ENCODE measurements at regions not wholly inside any gene's neighbourhood (a gene's known extent, or its start where the extent isn't known, plus 50 kb on each side); places are given as distances from the start of the nearest gene placed in this dataset.

DNA sequence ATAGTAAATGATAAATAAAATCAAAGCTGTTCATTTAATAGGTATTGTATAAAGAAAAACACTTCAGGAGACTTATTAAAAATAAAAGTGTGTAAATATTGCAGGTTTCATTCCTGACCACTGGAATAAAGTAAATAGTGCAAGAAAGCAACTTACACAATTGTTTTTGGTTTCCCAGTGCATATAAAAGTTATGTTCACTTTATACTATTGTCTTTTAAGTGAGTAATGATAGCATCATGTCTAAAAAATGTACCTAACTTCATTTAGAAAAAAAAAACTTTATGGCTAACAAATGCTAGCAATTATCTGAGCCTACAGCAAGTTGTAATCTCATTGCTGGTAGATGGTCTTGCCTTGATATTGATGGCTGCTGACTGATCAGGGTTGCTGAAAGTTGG, 726.6 kb upstream of the POU3F2 start:
- Histone ChIP-seq H3K27ac (no peak overlapping the region), H3K36me3 (no peaks in the 10 kb centered on the region), H3K27me3 (replicated peaks; ENCODE audit: insufficient read depth) (no peaks in the 10 kb centered on the region), H3K4me3 (no peak overlapping the region), H3K4me1 (ENCODE audit: control insufficient read depth in 1 of 2, low read depth in 2 of 2) (no peaks in the 10 kb centered on the region), H3K9me3 (no peaks in the 10 kb centered on the region)
- ATAC-seq (ENCODE audit: insufficient number of reproducible peaks, low FRiP score, low read depth) (no peak), DNase-seq (ENCODE audit: low spot score) (no peak)
- no peak for TF ChIP-seq CTCF (IDR thresholded peaks at IDR 0.05)

GRCh38 chr6:98116455-98116854, 717.9 kb upstream of the POU3F2 start:
- no peak for TF ChIP-seq CTCF (IDR thresholded peaks at IDR 0.05)
- DNase-seq (ENCODE audit: low spot score), result no peak
- H3K4me1 ChIP-seq (ENCODE audit: control insufficient read depth in 1 of 2, low read depth in 2 of 2), result no peaks in the 10 kb centered on the region
- H3K27ac ChIP-seq, result no peak overlapping the region
- no peak overlapping the region for H3K4me3 ChIP-seq
- H3K9me3 ChIP-seq, result no peaks in the 10 kb centered on the region
- H3K27me3 ChIP-seq (replicated peaks; ENCODE audit: insufficient read depth), result no peaks in the 10 kb centered on the region
- ATAC-seq (ENCODE audit: insufficient number of reproducible peaks, low FRiP score, low read depth), result no peak
- no peaks in the 10 kb centered on the region for H3K36me3 ChIP-seq

DNA sequence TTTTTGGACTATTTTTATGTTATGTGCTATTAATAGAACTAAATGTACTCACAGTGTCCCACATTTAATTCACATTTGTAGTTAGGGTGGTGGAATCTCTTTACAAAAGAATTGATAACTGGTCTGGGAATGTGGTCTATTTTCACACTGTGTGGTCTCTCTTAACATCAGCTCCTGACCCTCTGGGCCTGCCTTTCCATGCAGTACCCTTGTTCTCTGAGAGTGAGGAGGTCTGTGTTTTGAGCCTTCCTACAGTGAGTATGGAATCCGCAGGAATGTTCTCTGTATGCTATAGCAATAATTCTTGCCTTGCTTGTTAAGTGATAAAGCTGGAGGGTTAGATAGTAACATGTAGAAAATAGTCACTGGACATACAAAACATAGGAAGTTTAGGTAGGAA, 717.3 kb upstream of the POU3F2 start:
- ATAC-seq (ENCODE audit: insufficient number of reproducible peaks, low FRiP score, low read depth), result no peak
- DNase-seq (ENCODE audit: low spot score), result no peak
- H3K36me3 ChIP-seq, result no peaks in the 10 kb centered on the region
- H3K27ac ChIP-seq, result no peak overlapping the region
- H3K9me3 ChIP-seq, result no peaks in the 10 kb centered on the region
- H3K4me1 ChIP-seq (ENCODE audit: control insufficient read depth in 1 of 2, low read depth in 2 of 2), result no peaks in the 10 kb centered on the region
- H3K4me3 ChIP-seq, result no peak overlapping the region
- no peak for TF ChIP-seq CTCF (IDR thresholded peaks at IDR 0.05)
- no peaks in the 10 kb centered on the region for H3K27me3 ChIP-seq (replicated peaks; ENCODE audit: insufficient read depth)

- Histone ChIP-seq H3K4me1 (ENCODE audit: control insufficient read depth in 1 of 2, low read depth in 2 of 2) (no peaks in the 10 kb centered on the region), H3K4me3 (no peak overlapping the region), H3K36me3 (no peaks in the 10 kb centered on the region), H3K27me3 (replicated peaks; ENCODE audit: insufficient read depth) (no peaks in the 10 kb centered on the region), H3K27ac (no peak overlapping the region), H3K9me3 (no peaks in the 10 kb centered on the region)
- ATAC-seq (ENCODE audit: insufficient number of reproducible peaks, low FRiP score, low read depth) (no peak), DNase-seq (ENCODE audit: low spot score) (no peak)
- no peak for TF ChIP-seq CTCF (IDR thresholded peaks at IDR 0.05)
Observed at GRCh38 chr6:98118397-98119045, 715.9 kb upstream of the POU3F2 start.

- TF ChIP-seq CTCF (IDR thresholded peaks at IDR 0.05), result no peak
- Histone ChIP-seq H3K9me3 (no peaks in the 10 kb centered on the region), H3K27ac (no peak overlapping the region), H3K27me3 (replicated peaks; ENCODE audit: insufficient read depth) (no peaks in the 10 kb centered on the region), H3K36me3 (no peaks in the 10 kb centered on the region), H3K4me1 (ENCODE audit: control insufficient read depth in 1 of 2, low read depth in 2 of 2) (no peaks in the 10 kb centered on the region), H3K4me3 (no peak overlapping the region)
- no peak for DNase-seq (ENCODE audit: low spot score)
- ATAC-seq (ENCODE audit: insufficient number of reproducible peaks, low FRiP score, low read depth), result no peak
Observed at GRCh38 chr6:98124171-98124570, 710.2 kb upstream of the POU3F2 start.
